ENCODE measurements at regions not wholly inside any gene's neighbourhood (a gene's known extent, or its start where the extent isn't known, plus 50 kb on each side); places are given as distances from the start of the nearest gene placed in this dataset.

DNA sequence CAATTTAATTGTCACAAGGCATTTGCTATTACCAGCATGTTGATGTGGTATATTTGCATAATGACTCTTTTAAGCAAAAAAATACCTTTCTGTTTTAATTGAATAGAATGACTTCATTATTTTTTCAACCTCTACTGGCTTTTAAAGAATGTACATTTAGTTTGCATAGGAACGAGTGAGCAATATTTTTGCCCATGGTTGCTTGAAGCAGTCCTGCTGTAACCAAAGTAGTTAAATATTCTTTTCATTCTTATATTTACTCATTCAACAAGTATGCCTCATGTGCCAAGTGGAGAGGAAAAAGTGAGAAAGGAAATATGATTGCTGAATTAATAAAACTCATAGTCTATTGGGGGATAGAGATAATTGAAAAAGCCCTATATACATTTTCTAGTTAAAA, 184.7 kb downstream of the DSEL start:
- TF ChIP-seq CTCF (IDR thresholded peaks at IDR 0.05; ENCODE audit: low read length) (no peak), EZH2 (optimal IDR thresholded peaks at IDR 0.05; ENCODE audit: low read depth, low read length) (no peak), EZH2phosphoT487 (IDR thresholded peaks at IDR 0.05; ENCODE audit: low read length) (no peak)
